Prostate gland (tissue), 2 donors: ENCODE measurements at regions not wholly inside any gene's neighbourhood (a gene's known extent, or its start where the extent isn't known, plus 50 kb on each side); places are given as distances from the start of the nearest gene placed in this dataset.

Experiments used
- DNase-seq: peaks from one replicate; pipeline ENCODE4 v3.0.0-alpha.2; 2019; ENCODE audit warnings: low spot score
- H3K27ac ChIP-seq, 2 donors: fragments of 200-600 bp; sonication (generic); 2 replicates each; pipeline ENCODE4 v1.5.1; 2017 to 2019
- H3K27me3 ChIP-seq: fragments of 200-600 bp; sonication (generic); replicated peaks from 2 replicates; pipeline ENCODE4 v1.5.1; 2019; ENCODE audit not compliant: insufficient read depth
- H3K36me3 ChIP-seq, 2 donors: fragments of 200-600 bp; sonication (generic); 1 replicate in 1 of 2; 2 replicates in 1 of 2; pipeline versions ENCODE4 v1.5.1 to v1.8.1; 2017 to 2019
- H3K4me1 ChIP-seq: fragments of 200-600 bp; sonication (generic); replicated peaks from 2 replicates; pipeline ENCODE4 v1.5.1; 2019
- H3K4me3 ChIP-seq, 2 donors: fragments of 200-600 bp; sonication (generic); 2 replicates each; pipeline ENCODE4 v1.5.1; 2017 to 2019
- H3K9me3 ChIP-seq: fragments of 200-600 bp; sonication (generic); 2 replicates; pipeline ENCODE4 v1.5.1; 2017
- CTCF ChIP-seq, 4 experiments: fragments of 200-600 bp in 2 of 4; fragments of 450-650 bp in 2 of 4; sonication (generic) in 2 of 4; IDR thresholded peaks; 1 replicate in 3 of 4; 2 replicates in 1 of 4; pipeline ENCODE4 v1.5.1; 2016 to 2019; ENCODE audit warnings: antibody characterized with exemption in 4 of 4, mild to moderate bottlenecking in 2 of 4, moderate library complexity in 2 of 4
- POLR2A ChIP-seq: fragments of 450-650 bp; IDR thresholded peaks from one replicate; pipeline ENCODE4 v1.6.1; 2016; ENCODE audit warnings: antibody characterized with exemption, mild to moderate bottlenecking
- POLR2AphosphoS5 ChIP-seq: sonication (generic); formaldehyde crosslinking; IDR thresholded peaks from one replicate; pipeline ENCODE4 v1.6.1; 2017; ENCODE audit warnings: antibody characterized with exemption
- WGBS: methylation state at CpG from one replicate; pipeline ENCODE4 v1.1.5; 2018; 5-methylcytosine and 5-hydroxymethylcytosine counted together
- intact Hi-C: fragments of 100-400 bp; cut with DNase I; formaldehyde crosslinking; loops from one replicate; pipeline ENCODE4 v1.14.2; 2022

- Histone ChIP-seq H3K27ac (no peak overlapping the region), H3K4me1 (no peaks in the 10 kb centered on the region), H3K36me3 (no peaks in the 10 kb centered on the region), H3K9me3 (no peaks in the 10 kb centered on the region), H3K4me3 (no peak overlapping the region), H3K27me3 (no peaks in the 10 kb centered on the region)
- intact Hi-C loops = no loop called here
- DNase-seq = no peak
- no peak for TF ChIP-seq POLR2A
- TF ChIP-seq POLR2AphosphoS5 = no peak
- no peak for TF ChIP-seq CTCF (IDR thresholded peaks at IDR 0.05)
- WGBS = 93% methylated on average over 12 of the region's 12 CpGs
Observed at GRCh38 chr5:165607026-165607425, 2101.6 kb downstream of the MAT2B start.

GRCh38 chr5:165609871-165610270 lies 2104.5 kb downstream of the MAT2B start:
- intact Hi-C loops = no loop called here
- TF ChIP-seq CTCF (IDR thresholded peaks at IDR 0.05) (no peak), POLR2A (no peak), POLR2AphosphoS5 (no peak)
- no peaks in the 10 kb centered on the region for H3K36me3 ChIP-seq
- H3K4me1 ChIP-seq = no peaks in the 10 kb centered on the region
- no peak overlapping the region for H3K4me3 ChIP-seq
- no peaks in the 10 kb centered on the region for H3K9me3 ChIP-seq
- H3K27ac ChIP-seq = no peak overlapping the region
- 73% methylated on average over 2 of the region's 2 CpGs for WGBS
- no peaks in the 10 kb centered on the region for H3K27me3 ChIP-seq
- no peak for DNase-seq

GRCh38 chr5:165616490-165617405 lies 2111.3 kb downstream of the MAT2B start:
- no peak for DNase-seq
- Histone ChIP-seq H3K9me3 (no peaks in the 10 kb centered on the region), H3K4me3 (no peak overlapping the region), H3K4me1 (no peaks in the 10 kb centered on the region), H3K36me3 (no peaks in the 10 kb centered on the region), H3K27ac (no peak overlapping the region), H3K27me3 (no peaks in the 10 kb centered on the region)
- WGBS = 45% methylated on average over 2 of the region's 2 CpGs
- intact Hi-C loops = no loop called here
- TF ChIP-seq CTCF (IDR thresholded peaks at IDR 0.05) = no peak
- TF ChIP-seq POLR2A = no peak
- no peak for TF ChIP-seq POLR2AphosphoS5

GRCh38 chr5:165617491-165617890 lies 2112.1 kb downstream of the MAT2B start:
- no peaks in the 10 kb centered on the region for H3K27me3 ChIP-seq
- intact Hi-C loops = no loop called here
- no peak overlapping the region for H3K4me3 ChIP-seq
- no peaks in the 10 kb centered on the region for H3K9me3 ChIP-seq
- H3K36me3 ChIP-seq = no peaks in the 10 kb centered on the region
- DNase-seq = no peak
- no peak overlapping the region for H3K27ac ChIP-seq
- WGBS = 69% methylated on average over 2 of the region's 2 CpGs
- TF ChIP-seq POLR2A (no peak), POLR2AphosphoS5 (no peak)
- no peaks in the 10 kb centered on the region for H3K4me1 ChIP-seq

- H3K9me3 ChIP-seq = no peaks in the 10 kb centered on the region
- H3K4me1 ChIP-seq = no peaks in the 10 kb centered on the region
- no peak overlapping the region for H3K27ac ChIP-seq
- 77% methylated on average over 1 of the region's 1 CpG for WGBS
- no peak overlapping the region for H3K4me3 ChIP-seq
- H3K27me3 ChIP-seq = no peaks in the 10 kb centered on the region
- no peak for TF ChIP-seq CTCF (IDR thresholded peaks at IDR 0.05)
- no peak for TF ChIP-seq POLR2AphosphoS5
- no peak for TF ChIP-seq POLR2A
- intact Hi-C loops = loop anchor here (10.0 kb wide), 1 partner anchor 1444 kb away; no protein-coding TSS in a partner anchor
- H3K36me3 ChIP-seq = no peaks in the 10 kb centered on the region
- DNase-seq = no peak
Observed at GRCh38 chr5:165620394-165620793, 2115.0 kb downstream of the MAT2B start.
